ENCODE measurements at regions not wholly inside any gene's neighbourhood (a gene's known extent, or its start where the extent isn't known, plus 50 kb on each side); places are given as distances from the start of the nearest gene placed in this dataset.

DNA sequence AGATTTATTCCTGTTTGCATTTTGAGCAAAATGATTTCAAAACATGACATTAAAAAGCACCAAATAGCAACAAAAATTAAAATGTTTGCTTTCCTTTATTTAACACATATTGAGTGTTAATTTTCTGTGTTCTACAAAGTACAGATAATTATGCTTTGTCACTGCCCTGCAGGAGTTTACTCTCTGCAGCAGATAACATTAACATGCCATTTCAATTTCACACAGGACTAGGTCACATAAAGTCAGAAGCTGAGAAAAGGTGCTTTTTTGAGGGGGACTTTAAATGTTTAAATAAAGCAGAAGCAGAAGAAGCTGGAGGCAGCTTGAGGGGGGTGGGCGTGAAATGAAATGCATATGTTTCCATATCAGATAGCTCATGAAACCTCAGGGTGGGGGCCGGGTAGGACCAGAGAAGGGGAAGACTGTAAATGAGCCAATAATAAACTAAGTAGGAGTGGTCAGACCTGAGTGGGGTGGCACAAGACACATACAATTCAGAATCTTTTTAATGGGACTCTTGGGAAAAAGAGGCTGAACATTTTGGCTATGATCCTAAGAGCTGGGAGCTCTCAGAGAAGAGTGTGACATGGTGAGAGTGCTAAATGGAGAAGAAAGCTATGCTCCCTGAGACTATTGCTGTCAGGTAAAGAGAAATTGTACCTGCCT is 387.5 kb downstream of the FAM170A start:
- H3K4me3 ChIP-seq, result no peak overlapping the region
- no peaks in the 10 kb centered on the region for H3K27me3 ChIP-seq
- no peak for DNase-seq
- H3K9me3 ChIP-seq, result no peaks in the 10 kb centered on the region
- H3K36me3 ChIP-seq, result no peaks in the 10 kb centered on the region

DNA sequence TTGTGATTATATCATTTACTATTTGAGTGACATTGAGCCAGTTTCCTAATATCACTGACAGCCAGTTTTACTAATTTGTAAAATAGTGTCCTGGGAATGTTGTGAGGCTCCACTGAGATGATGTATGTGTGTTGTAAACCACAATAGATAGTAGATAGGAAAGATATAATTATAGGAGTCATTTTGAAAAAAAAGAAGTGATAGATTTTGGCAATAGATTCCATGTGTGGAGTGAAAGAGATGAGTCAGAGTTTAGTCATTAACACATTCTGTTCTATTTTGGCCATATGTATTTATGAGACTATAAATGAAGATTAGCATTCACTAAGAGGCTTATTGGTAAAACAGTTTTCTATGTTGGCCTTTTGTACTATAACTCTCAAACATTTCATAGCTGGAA is 388.2 kb downstream of the FAM170A start:
- H3K27me3 ChIP-seq, result no peaks in the 10 kb centered on the region
- H3K4me3 ChIP-seq, result no peak overlapping the region
- no peaks in the 10 kb centered on the region for H3K36me3 ChIP-seq
- no peak for DNase-seq
- H3K9me3 ChIP-seq, result no peaks in the 10 kb centered on the region

GRCh38 chr5:120035181-120035580 is 405.8 kb downstream of the FAM170A start:
- Histone ChIP-seq H3K36me3 (no peaks in the 10 kb centered on the region), H3K4me3 (no peak overlapping the region), H3K9me3 (no peaks in the 10 kb centered on the region), H3K27me3 (no peaks in the 10 kb centered on the region)
- no peak for DNase-seq

- H3K9me3 ChIP-seq, result no peaks in the 10 kb centered on the region
- no peaks in the 10 kb centered on the region for H3K36me3 ChIP-seq
- H3K4me3 ChIP-seq, result no peak overlapping the region
- DNase-seq, result no peak
- no peaks in the 10 kb centered on the region for H3K27me3 ChIP-seq
These were observed 406.6 kb downstream of the FAM170A start for GRCh38 chr5:120035815-120036577.

DNA sequence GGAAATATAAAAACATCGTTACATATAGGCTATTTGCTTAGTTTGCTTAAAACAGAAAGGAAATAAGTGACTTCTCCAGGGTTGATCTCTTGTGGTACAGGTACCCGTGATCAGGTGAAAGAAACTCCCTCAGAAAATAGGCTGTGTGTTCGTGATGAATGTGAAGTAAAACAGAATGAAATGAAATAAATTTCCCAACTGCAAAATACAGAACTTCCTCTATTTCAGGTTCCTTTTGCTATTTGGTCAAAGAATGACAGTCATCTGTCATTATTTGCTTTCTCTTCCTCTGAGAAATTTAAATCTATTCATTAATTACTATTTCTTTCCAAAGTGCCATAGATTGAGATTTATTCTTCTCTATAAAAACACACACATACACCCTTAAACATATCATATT is 408.1 kb downstream of the FAM170A start:
- Histone ChIP-seq H3K36me3 (no peaks in the 10 kb centered on the region), H3K4me3 (no peak overlapping the region), H3K9me3 (no peaks in the 10 kb centered on the region), H3K27me3 (no peaks in the 10 kb centered on the region)
- no peak for DNase-seq

DNA sequence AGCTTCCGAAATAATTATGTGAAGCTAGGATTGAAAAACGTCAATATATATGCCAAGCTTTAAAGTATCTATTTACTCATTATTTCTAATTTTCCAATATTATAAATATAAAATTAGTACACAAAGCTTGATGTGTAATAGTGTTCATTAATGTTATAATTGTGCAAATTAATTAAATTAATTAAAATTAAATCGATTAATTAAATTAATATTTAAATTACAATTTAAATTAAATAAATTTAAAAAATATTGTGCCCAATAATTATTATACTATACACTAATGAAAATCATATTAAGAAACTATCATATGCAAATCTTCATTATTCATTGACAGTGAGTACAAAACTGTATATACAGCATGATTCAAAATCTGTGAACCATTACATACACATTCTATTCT is 409.8 kb downstream of the FAM170A start:
- Histone ChIP-seq H3K4me3 (no peak overlapping the region), H3K9me3 (no peaks in the 10 kb centered on the region), H3K36me3 (no peaks in the 10 kb centered on the region), H3K27me3 (no peaks in the 10 kb centered on the region)
- DNase-seq, result no peak

DNA sequence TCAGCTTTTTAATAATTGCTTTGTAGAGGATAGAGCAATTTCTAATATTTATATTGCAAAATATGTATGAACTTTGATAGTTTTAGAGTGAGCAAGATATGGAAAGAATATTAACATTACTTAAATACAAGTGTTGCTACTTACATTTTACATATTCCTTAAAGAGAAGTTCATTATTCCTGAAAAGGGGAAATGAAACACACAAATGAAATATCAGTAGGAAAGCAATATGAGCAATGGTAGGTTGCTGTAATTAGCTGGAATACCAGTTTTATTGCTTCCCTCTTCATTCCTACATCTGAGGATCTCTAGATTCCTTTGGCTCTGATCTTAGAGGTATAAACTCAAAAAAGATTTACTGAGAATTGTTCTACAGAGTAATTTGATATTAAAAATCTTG is 414.1 kb downstream of the FAM170A start:
- no peak overlapping the region for H3K4me3 ChIP-seq
- H3K27me3 ChIP-seq, result no peaks in the 10 kb centered on the region
- no peaks in the 10 kb centered on the region for H3K9me3 ChIP-seq
- no peak for DNase-seq
- H3K36me3 ChIP-seq, result no peaks in the 10 kb centered on the region

- Histone ChIP-seq H3K4me3 (no peak overlapping the region), H3K9me3 (no peaks in the 10 kb centered on the region), H3K36me3 (no peaks in the 10 kb centered on the region), H3K27me3 (no peaks in the 10 kb centered on the region)
- DNase-seq, result no peak
These were observed 410.9 kb upstream of the PRR16 start for GRCh38 chr5:120052916-120053828.

DNA sequence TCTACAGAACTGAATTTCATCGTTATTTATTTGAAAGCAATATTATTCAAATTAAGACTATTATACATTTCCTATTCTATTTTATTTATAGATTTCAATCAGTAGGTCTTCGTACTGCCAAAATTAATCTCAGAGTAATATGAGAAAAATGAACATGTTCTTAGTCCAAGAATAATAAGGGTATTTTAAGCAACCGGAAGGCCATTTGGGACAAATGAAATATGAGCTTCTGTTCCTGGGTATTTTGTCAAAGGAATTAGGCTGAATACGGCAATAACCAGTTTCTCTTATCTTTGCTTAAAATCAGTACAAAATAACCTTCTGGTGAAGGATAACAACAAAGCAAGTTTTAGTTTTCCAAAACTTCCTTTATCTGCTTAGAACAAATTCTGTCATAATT is 410.3 kb upstream of the PRR16 start:
- H3K27me3 ChIP-seq, result no peaks in the 10 kb centered on the region
- no peak overlapping the region for H3K4me3 ChIP-seq
- no peak for DNase-seq
- no peaks in the 10 kb centered on the region for H3K9me3 ChIP-seq
- H3K36me3 ChIP-seq, result no peaks in the 10 kb centered on the region

DNA sequence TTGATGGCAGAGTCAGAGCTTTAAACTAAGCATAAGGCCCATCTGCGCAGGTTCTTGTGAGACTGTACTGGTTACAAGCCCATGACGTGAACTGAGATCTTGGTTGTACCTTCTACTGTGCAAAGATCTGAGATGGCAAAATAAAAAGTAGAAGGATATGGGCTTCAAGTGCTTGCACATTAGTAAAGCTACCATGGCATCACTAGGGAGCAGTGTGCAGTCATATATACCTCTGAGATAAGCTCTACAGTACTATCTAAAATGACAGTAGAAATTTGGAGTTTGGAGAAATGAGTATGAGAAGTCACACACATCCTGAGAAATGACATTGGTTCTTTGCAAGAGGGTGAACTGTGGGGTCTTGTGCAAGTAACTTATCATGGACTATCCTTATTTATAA is 408.2 kb upstream of the PRR16 start:
- no peak for DNase-seq
- Histone ChIP-seq H3K36me3 (no peaks in the 10 kb centered on the region), H3K4me3 (no peak overlapping the region), H3K9me3 (no peaks in the 10 kb centered on the region), H3K27me3 (no peaks in the 10 kb centered on the region)

- DNase-seq, result no peak
- H3K36me3 ChIP-seq, result no peaks in the 10 kb centered on the region
- no peaks in the 10 kb centered on the region for H3K27me3 ChIP-seq
- no peaks in the 10 kb centered on the region for H3K9me3 ChIP-seq
- H3K4me3 ChIP-seq, result no peak overlapping the region
These were observed 401.6 kb upstream of the PRR16 start for GRCh38 chr5:120062515-120062917.

GRCh38 chr5:120072068-120072761 is 391.9 kb upstream of the PRR16 start:
- DNase-seq, result no peak
- no peaks in the 10 kb centered on the region for H3K9me3 ChIP-seq
- no peaks in the 10 kb centered on the region for H3K36me3 ChIP-seq
- no peak overlapping the region for H3K4me3 ChIP-seq
- no peaks in the 10 kb centered on the region for H3K27me3 ChIP-seq

- DNase-seq, result no peak
- Histone ChIP-seq H3K9me3 (no peaks in the 10 kb centered on the region), H3K36me3 (no peaks in the 10 kb centered on the region), H3K27me3 (no peaks in the 10 kb centered on the region), H3K4me3 (no peak overlapping the region)
These were observed 390.4 kb upstream of the PRR16 start for GRCh38 chr5:120073722-120074121.

- no peak for DNase-seq
- no peaks in the 10 kb centered on the region for H3K27me3 ChIP-seq
- H3K9me3 ChIP-seq, result no peaks in the 10 kb centered on the region
- H3K4me3 ChIP-seq, result no peak overlapping the region
- no peaks in the 10 kb centered on the region for H3K36me3 ChIP-seq
These were observed 383.3 kb upstream of the PRR16 start for GRCh38 chr5:120080781-120081180.

DNA sequence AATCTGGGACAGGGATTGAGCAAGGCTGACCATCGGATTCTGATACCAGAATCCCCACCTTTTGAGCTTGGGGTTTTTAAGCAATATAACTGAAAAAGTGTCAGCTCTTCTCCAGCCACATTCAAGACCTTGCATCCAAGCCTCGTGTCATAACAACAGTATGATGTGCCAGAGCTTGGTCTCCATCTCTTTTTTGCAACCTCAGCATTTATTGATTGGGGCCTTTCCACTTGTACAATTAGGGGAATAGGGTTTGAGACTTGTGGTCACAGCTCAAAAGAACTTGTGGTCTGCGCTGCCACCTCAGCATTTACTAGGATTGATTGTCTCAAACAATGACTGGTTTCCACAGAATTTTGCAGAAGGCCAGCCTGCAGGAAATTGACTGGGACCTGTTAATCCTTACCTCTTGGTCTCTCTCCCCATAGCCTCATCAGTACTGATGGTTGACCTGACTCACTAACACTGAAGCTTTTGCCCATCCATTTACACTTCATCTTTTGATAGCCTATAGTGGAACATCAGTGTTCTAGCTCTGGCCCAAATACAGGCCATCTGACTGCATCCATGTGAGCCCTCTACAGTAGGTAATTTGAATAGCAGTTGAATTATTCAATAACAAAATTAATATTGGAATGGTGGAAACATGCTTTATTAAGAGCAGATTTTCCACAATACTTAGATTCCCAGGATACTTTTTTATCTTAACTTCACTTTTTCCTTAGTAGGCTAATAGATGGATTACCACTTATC is 381.6 kb upstream of the PRR16 start:
- Histone ChIP-seq H3K9me3 (no peaks in the 10 kb centered on the region), H3K27me3 (no peaks in the 10 kb centered on the region), H3K36me3 (no peaks in the 10 kb centered on the region), H3K4me3 (no peak overlapping the region)
- no peak for DNase-seq

GRCh38 chr5:120083851-120084542 is 380.1 kb upstream of the PRR16 start:
- H3K4me3 ChIP-seq, result no peak overlapping the region
- H3K27me3 ChIP-seq, result no peaks in the 10 kb centered on the region
- no peak for DNase-seq
- no peaks in the 10 kb centered on the region for H3K36me3 ChIP-seq
- H3K9me3 ChIP-seq, result no peaks in the 10 kb centered on the region

Data from MG63 (cell line).